LHCN-M2 (cell line): ENCODE measurements at regions not wholly inside any gene's neighbourhood (a gene's known extent, or its start where the extent isn't known, plus 50 kb on each side); places are given as distances from the start of the nearest gene placed in this dataset.

ENCODE experiments used
- DNase-seq: peaks from one replicate; pipeline ENCODE4 v3.0.0-alpha.2; 2012; ENCODE audit warnings: low read depth

GRCh38 chr4:178273168-178273567, 830.9 kb upstream of the AGA start:
- no peak for DNase-seq

GRCh38 chr4:178275671-178276360, 833.6 kb upstream of the AGA start:
- no peak for DNase-seq

GRCh38 chr4:178280362-178280761, 838.1 kb upstream of the AGA start:
- no peak for DNase-seq

GRCh38 chr4:178288462-178288861, 846.2 kb upstream of the AGA start:
- no peak for DNase-seq

- no peak for DNase-seq
These were observed 851.4 kb upstream of the AGA start for GRCh38 chr4:178293601-178294000.

GRCh38 chr4:178296669-178297068, 854.4 kb upstream of the AGA start:
- DNase-seq: no peak

GRCh38 chr4:178306565-178306964, 864.3 kb upstream of the AGA start:
- no peak for DNase-seq

- no peak for DNase-seq
These were observed 867.7 kb upstream of the AGA start for GRCh38 chr4:178309890-178310289.

- no peak for DNase-seq
These were observed 869.8 kb upstream of the AGA start for GRCh38 chr4:178311997-178312396.

- no peak for DNase-seq
These were observed 872.0 kb upstream of the AGA start for GRCh38 chr4:178314287-178314686.

GRCh38 chr4:178316211-178316610, 874.0 kb upstream of the AGA start:
- DNase-seq: no peak

- no peak for DNase-seq
These were observed 877.8 kb upstream of the AGA start for GRCh38 chr4:178320003-178320402.

GRCh38 chr4:178322524-178323183, 880.4 kb upstream of the AGA start:
- DNase-seq: no peak

GRCh38 chr4:178329226-178329872, 887.1 kb upstream of the AGA start:
- no peak for DNase-seq

- no peak for DNase-seq
These were observed 891.1 kb upstream of the AGA start for GRCh38 chr4:178333355-178333754.

GRCh38 chr4:178339769-178340168, 897.5 kb upstream of the AGA start:
- DNase-seq: no peak

- no peak for DNase-seq
These were observed 898.2 kb upstream of the AGA start for GRCh38 chr4:178340468-178340867.

GRCh38 chr4:178344096-178344495, 901.9 kb upstream of the AGA start:
- no peak for DNase-seq

GRCh38 chr4:178347111-178347510, 904.9 kb upstream of the AGA start:
- no peak for DNase-seq

- no peak for DNase-seq
These were observed 907.4 kb upstream of the AGA start for GRCh38 chr4:178349601-178350000.

GRCh38 chr4:178351185-178351584, 908.9 kb upstream of the AGA start:
- no peak for DNase-seq

GRCh38 chr4:178356725-178357124, 914.5 kb upstream of the AGA start:
- DNase-seq: no peak

GRCh38 chr4:178385481-178385880, 943.2 kb upstream of the AGA start:
- DNase-seq: no peak
